CD4-positive, alpha-beta T cell treated with Interleukin-15 for 4 hours (primary cell): ENCODE measurements at regions not wholly inside any gene's neighbourhood (a gene's known extent, or its start where the extent isn't known, plus 50 kb on each side); places are given as distances from the start of the nearest gene placed in this dataset.
"Not testable (repeated sequence)": the region's sequence is repeated elsewhere in the genome, so short reads cannot be mapped to it uniquely, and the experiment has no call there.

Experiments
- DNase-seq: peaks from one replicate; pipeline ENCODE4 v3.0.0-alpha.2; 2020; ENCODE audit warnings: low spot score

DNA sequence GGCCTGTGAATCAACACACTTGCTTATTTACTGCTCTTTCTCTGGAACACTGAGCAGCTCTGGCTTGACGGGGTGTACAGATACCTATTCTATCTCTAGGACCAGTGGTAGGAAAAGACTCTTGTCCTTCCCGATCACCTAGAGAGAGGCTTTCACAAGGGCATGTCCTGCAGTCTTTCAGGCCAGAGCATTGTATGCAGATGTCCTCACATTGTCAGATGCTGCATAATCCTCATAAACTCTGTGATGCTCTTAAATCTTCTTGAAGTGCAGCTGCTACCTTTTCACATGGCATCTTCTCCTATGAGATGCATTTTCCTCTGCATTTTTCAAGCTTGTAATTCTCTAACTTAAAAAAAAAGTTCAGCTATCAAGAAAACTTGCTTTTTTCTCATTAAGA lies 369.4 kb downstream of the OLFM4 start:
- DNase-seq: no peak

GRCh38 chr13:53405616-53406015 lies 377.0 kb downstream of the OLFM4 start:
- DNase-seq: no peak

GRCh38 chr13:53408306-53408705 lies 379.7 kb downstream of the OLFM4 start:
- DNase-seq: no peak

DNA sequence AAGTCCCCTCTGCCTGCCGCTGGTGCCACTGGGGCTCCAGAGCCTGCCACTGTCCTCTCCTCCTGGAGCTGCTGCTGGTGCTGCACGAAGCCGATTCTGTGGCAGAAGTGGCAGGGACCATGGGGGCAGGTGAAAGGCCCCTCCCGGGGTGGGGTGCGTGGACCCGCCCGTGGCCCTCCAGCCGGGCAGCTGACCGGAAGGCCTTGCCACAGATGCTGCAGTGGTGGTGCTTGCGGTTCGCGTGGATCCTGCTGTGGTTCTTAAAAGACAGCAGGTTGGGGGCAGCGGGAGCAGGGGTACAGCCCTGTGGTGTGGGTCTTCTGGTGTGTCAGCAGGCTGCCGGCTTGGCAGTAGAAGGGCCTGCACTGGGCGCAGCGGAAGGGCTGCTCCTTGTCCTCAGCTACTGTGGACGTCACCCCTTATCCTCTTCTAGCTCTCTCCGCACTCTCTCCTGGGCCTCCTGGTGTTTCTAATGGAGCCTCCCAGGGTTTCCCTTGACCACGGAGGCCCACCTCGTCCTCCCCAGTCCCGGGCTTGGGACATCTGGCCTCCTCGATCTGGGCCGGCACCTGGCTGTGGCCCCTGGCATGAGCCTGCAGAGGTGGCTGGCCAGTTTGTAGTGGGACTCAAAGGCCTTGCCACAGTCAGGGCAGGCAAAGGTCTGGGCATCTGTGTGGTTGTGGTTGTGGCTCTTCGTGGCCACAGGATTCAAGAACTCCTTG lies 380.4 kb downstream of the OLFM4 start:
- DNase-seq: no peak

DNA sequence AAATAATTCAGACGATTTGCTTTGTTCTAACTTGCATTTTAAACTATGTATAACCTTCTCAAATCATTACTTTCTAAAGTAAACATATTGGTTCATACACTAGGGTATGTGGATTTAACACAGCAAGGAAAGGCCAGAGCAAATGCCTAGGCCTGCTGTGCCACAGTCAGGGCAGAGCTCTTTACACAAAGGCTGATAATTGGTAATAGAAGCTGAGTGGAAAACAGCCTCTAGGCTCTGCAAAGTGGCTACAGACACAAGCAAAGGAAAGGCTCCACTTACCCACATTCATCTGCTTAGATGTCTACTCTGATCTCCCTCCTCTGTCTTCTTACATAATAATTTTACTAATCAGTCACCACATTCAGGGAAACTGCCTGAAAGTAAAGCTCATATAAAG lies 382.9 kb downstream of the OLFM4 start:
- no peak for DNase-seq

- no peak for DNase-seq
Observed at GRCh38 chr13:53415135-53415534, 386.5 kb downstream of the OLFM4 start.

DNA sequence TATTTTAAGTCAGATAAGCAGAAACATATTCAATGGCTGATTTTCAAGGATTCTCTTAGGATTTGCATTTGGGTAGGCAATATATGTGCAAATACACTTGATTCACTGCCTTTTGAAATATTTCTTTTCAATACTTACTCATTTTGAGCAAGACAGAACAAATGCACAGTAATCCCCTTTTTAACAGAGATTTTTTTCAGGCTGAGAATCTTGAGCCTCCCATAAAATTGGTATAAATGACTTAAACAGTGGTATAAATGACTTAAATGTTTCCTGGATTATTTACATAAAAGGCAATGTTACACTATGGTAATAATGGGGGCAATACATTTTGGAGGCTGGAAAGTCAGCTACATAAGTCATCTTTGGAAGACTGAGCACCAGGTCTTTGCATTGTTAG lies 389.0 kb downstream of the OLFM4 start:
- no peak for DNase-seq

DNA sequence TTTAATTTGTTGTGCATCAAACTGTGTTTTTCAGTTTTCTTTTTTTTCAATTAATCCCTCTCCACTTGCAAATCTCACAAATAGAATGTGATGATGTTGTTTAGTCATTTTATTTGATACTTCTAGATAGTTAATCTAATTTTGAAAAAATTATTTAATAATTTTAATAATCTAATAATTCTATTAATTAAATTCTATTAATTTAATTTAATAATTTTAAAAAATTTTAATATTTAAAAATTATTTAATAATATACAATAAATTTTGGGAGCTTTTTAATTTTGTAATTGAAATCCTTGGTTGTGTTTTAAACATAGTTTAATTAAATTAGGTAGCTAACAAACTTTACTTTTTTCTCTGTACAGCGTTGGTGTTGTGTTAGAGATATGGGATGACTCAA lies 393.8 kb downstream of the OLFM4 start:
- DNase-seq: no peak

DNA sequence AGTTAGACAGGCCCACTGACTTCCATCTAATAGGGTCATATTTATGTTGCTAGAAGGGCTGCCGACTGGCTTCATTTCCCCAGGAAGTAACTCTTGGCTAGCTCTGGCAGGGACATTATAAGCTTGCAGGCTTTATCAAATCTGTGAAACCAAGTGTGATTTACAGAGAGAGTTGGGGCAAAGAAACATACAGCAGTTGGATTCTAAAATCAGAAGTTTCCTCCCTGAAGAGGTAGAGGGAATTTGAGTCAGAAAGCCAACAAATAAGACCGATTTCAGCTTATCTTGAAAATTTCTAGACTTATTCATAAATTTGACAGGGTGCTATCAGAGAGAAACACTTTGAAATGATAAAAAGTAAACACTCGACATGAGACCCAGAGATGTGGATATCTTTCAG lies 407.8 kb downstream of the OLFM4 start:
- no peak for DNase-seq

- no peak for DNase-seq
Observed at GRCh38 chr13:53439439-53440225, 411.0 kb downstream of the OLFM4 start.

DNA sequence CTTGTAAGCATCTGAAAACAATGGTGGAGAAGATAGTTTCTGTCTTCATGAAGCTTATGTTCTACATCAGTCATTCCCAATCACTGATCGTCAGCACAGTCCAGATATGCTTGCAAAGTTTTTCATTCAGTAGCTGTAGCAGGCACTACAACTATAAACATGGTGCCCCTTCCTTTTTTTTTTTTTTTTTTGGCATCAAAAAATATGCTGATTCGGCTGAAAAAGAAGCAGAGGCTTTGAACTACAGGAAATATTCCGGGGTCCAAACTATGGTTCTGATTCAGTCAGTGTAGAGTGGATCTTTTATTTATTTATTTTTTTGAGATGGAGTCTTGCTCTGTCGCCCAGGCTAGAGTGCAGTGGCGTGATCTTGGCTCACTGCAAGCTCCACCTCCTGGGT lies 414.4 kb downstream of the OLFM4 start:
- DNase-seq: no peak

- DNase-seq: no peak
Observed at GRCh38 chr13:53445686-53446085, 417.1 kb downstream of the OLFM4 start.

GRCh38 chr13:53447456-53447855 lies 418.8 kb downstream of the OLFM4 start:
- no peak for DNase-seq

DNA sequence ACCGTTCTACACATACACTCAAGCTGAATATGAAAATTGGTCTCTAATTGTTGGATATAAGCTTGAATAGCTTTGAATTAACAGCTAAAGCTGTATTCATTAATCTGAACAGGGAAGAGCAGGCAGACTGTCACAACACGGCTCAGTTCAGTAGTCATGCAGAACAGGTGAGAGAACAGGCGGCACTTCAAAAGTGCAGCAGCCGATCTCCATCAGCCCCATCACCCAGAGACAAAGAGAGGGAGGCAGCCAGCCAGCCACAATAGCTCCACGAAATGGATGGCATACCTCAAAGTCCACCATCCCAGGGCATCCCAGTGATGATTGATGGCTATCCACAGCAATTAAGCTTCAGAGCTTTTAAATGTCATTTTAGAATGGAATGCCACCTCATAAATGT lies 419.2 kb downstream of the OLFM4 start:
- DNase-seq: no peak

GRCh38 chr13:53452263-53452808 lies 423.7 kb downstream of the OLFM4 start:
- not testable (repeated sequence) for DNase-seq

DNA sequence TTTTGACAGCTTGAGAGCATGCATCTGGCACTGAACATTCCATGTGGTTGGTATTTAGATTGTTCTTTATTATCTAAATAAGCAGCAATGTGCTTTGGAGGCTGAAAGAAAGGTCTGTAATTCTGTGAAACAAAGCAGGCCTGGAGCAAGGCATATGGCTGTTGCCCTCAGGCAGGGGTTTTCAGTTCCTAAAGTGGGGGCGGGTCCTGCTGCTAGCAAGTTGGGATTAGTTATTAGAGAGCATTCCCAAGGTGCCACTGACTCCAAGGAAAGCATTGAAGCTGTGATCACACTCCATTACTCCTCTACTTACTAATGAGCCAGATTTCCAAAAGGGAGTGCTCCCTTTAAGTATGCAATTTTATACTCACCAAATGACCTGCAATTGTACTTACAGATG lies 432.2 kb downstream of the OLFM4 start:
- DNase-seq: no peak

- no peak for DNase-seq
Observed at GRCh38 chr13:53463106-53463505, 434.5 kb downstream of the OLFM4 start.

DNA sequence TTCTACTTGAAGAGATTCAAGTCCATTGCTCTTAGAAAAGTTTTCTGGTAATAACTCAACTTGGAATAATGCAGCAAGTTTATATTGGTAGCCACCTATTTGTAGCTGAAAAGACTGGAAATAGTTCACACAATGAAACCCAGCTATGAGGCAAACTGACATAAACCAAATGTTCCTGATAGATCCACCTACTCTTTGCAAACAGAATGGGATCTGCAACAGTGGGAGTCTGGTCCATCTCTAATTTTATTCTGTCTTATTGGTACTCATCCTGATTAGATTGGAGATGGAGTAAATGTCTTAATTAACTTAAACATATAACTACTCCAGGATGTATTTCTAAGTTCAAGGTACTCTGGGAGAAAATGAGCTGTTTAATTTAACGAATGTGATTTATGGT lies 438.0 kb downstream of the OLFM4 start:
- no peak for DNase-seq

DNA sequence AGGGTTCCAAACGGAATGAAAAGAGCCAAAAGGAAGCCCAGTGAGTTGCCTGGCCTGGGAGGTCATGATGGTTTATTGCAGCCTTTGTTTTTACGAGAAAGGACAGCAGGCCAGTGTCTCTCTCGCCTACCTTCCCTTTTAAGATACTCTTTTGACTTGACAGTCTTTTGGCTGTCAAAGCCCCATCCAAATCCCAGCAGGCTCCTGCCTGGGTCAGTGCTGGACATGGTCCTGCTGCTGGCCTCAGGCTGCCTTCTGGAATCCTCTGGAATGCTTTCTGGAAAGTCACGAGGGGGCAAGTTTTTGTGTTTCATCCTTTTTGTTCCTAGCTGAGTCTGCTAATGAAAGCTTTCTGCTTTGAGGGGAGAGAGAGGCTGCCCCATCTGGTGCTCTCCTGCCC lies 444.8 kb downstream of the OLFM4 start:
- DNase-seq: no peak

- DNase-seq: no peak
Observed at GRCh38 chr13:53474878-53475277, 446.3 kb downstream of the OLFM4 start.

- DNase-seq: no peak
Observed at GRCh38 chr13:53490752-53491151, 462.1 kb downstream of the OLFM4 start.

GRCh38 chr13:53494406-53494805 lies 465.8 kb downstream of the OLFM4 start:
- DNase-seq: no peak

DNA sequence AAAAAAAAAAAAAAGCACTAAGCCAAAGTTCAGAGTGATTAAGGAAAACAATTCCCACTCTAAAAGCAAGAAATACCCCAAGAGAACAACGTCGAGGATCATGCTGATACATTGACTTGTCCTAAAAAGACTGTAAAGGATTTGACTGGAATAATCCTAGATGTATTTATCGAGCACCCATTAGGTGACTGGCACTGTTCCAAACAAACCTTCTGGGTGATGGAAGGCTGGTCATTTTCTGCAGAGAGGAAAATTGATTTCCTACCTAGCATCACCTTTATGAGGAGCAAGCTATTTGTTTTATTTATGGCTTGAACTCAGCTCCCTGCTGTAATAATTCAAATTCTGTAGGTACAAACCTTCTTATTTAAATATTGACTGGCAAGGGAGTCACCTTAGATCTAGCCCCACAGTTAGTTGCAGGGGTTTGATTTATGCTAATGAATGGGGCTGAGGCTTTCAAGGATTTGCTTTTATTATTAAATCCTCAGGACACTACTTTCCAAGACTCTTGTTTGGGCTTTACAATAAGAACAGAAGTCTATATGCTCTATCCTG lies 471.0 kb downstream of the OLFM4 start:
- no peak for DNase-seq
